ENCODE measurements at regions not wholly inside any gene's neighbourhood (a gene's known extent, or its start where the extent isn't known, plus 50 kb on each side); places are given as distances from the start of the nearest gene placed in this dataset.
A peak's percentile ranks its signal among the peaks of the same experiment; 100 is the strongest.

DNA sequence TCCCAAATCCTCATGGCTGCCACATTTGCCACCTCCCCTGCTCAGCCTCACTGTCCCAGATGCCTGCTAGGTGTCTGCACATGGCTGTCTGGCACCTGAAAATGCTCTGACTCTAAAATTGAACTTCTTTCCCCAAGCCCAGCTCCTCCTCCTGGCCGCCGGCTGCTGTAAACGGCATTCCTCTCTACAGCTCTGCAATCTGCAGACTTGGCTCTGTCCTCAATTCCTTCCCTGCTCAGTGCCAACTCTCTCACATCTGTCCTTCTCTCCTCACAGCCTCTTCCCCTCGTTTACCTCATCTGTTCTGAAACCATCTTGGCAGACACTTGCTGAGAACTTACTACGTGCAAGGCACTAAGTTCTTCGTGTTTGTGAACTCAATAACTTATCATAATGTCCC lies 169.4 kb upstream of the SYT13 start:
- Histone ChIP-seq H3K4me1 (ENCODE audit: control insufficient read depth, insufficient read depth, low read length) (peaks cover 7% of the 10 kb centered on the region), H3K4me3 (ENCODE audit: low read depth, low read length) (no peak overlapping the region), H3K36me3 (ENCODE audit: control insufficient read depth, insufficient read depth, low read length) (no peaks in the 10 kb centered on the region), H3K9me3 (ENCODE audit: control insufficient read depth, insufficient read depth, low read length) (no peaks in the 10 kb centered on the region), H3K27ac (ENCODE audit: low read depth, low read length) (no peak overlapping the region), H3K27me3 (ENCODE audit: control insufficient read depth, insufficient read depth, low read length) (no peaks in the 10 kb centered on the region)
- no peak for DNase-seq (ENCODE audit: low read depth in 4 of 6, low spot score in 6 of 6)
- WGBS (ENCODE audit: insufficient coverage) = 74% methylated on average over 4 of the region's 6 CpGs

DNA sequence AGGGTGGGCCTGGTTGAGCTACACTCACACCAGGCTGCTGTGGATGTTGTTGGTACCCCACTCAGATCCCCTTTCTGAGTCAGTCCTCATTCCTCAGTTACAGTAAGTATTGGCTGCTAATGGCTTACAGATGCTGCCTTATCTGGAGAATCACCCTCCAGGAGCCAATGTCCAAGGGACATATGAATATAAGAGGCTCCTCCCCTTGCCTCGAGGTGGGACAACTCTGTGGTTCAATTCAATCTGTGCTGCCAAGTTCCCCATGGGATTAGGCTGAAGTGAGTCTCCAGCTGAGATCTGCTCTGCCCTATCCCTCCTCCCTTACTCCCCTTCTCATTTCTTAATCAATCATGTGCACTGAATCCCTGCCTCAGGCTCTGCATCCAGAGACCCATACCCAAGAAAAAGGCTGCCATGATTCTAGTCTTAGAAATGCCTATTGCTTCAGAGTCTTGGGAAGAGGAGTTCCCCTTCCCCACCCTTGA lies 168.8 kb upstream of the SYT13 start:
- H3K27ac ChIP-seq (ENCODE audit: low read depth, low read length) = no peak overlapping the region
- WGBS (ENCODE audit: insufficient coverage) = no CpG with 5 or more reads among the region's 1 CpG
- no peaks in the 10 kb centered on the region for H3K27me3 ChIP-seq (ENCODE audit: control insufficient read depth, insufficient read depth, low read length)
- no peak for DNase-seq (ENCODE audit: low read depth in 4 of 6, low spot score in 6 of 6)
- no peaks in the 10 kb centered on the region for H3K9me3 ChIP-seq (ENCODE audit: control insufficient read depth, insufficient read depth, low read length)
- H3K4me1 ChIP-seq (ENCODE audit: control insufficient read depth, insufficient read depth, low read length) = peaks cover 7% of the 10 kb centered on the region
- H3K4me3 ChIP-seq (ENCODE audit: low read depth, low read length) = no peak overlapping the region
- no peaks in the 10 kb centered on the region for H3K36me3 ChIP-seq (ENCODE audit: control insufficient read depth, insufficient read depth, low read length)

DNA sequence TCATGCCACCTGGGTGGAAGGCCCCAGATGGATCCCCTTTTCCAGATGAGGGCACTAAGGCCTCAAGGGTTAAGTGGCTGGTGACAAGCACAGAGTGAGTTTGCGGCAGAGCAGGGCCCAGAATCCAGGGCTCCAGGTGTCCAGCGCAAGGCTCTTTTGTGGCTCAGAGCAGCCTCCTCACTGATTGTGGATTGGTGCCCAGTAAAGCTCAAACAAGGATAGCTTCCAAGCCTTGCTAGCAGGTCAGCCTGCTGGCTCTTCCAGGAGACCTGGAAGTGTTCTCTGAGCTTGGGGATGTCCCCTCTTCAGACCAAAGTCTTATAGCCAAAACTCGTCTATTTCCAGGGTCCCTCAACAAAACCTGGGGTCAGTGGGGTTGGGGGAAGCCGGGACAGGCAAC lies 167.6 kb upstream of the SYT13 start:
- no peak for DNase-seq (ENCODE audit: low read depth in 4 of 6, low spot score in 6 of 6)
- Histone ChIP-seq H3K4me3 (ENCODE audit: low read depth, low read length) (no peak overlapping the region), H3K27me3 (ENCODE audit: control insufficient read depth, insufficient read depth, low read length) (no peaks in the 10 kb centered on the region), H3K36me3 (ENCODE audit: control insufficient read depth, insufficient read depth, low read length) (no peaks in the 10 kb centered on the region), H3K4me1 (ENCODE audit: control insufficient read depth, insufficient read depth, low read length) (peaks cover under 1% of the 10 kb centered on the region), H3K27ac (ENCODE audit: low read depth, low read length) (no peak overlapping the region), H3K9me3 (ENCODE audit: control insufficient read depth, insufficient read depth, low read length) (no peaks in the 10 kb centered on the region)
- 57% methylated on average over 4 of the region's 4 CpGs for WGBS (ENCODE audit: insufficient coverage)

DNA sequence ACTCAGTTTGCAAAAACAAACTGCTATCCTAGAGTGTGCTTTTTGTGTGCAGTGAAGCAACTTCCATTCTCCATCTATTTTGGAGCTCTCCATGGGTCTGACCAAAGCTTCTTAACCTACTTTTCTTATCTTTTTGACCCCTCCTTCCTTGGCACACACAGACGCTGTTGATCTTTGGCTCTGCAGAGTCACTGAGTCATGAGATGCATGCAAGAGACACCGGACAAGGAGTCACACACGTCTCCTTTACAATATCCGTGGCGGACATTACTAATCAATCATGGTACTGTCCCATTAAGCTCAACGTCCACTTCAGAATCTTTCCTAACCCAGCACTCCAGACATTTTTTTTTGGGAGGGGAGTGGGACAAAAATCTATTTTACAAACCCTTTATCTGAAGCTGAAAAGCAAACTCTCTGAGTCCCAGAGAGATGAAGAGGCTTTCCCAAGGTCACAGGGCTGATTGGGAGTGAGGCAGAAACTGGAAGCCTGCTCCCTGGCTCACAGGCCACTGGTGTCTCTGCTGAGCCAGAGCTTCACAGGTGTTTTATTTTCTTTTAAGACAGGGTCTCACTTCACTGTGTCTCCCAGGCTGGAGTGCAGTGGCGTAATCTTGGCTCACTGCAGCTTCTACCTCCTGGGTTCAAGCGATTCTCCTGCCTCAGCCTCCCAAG lies 165.8 kb upstream of the SYT13 start:
- Histone ChIP-seq H3K27ac (ENCODE audit: low read depth, low read length) (no peak overlapping the region), H3K9me3 (ENCODE audit: control insufficient read depth, insufficient read depth, low read length) (no peaks in the 10 kb centered on the region), H3K27me3 (ENCODE audit: control insufficient read depth, insufficient read depth, low read length) (no peaks in the 10 kb centered on the region), H3K36me3 (ENCODE audit: control insufficient read depth, insufficient read depth, low read length) (no peaks in the 10 kb centered on the region), H3K4me1 (ENCODE audit: control insufficient read depth, insufficient read depth, low read length) (no peaks in the 10 kb centered on the region), H3K4me3 (ENCODE audit: low read depth, low read length) (no peak overlapping the region)
- DNase-seq (ENCODE audit: low read depth in 4 of 6, low spot score in 6 of 6) = no peak
- 61% methylated on average over 4 of the region's 8 CpGs for WGBS (ENCODE audit: insufficient coverage)

DNA sequence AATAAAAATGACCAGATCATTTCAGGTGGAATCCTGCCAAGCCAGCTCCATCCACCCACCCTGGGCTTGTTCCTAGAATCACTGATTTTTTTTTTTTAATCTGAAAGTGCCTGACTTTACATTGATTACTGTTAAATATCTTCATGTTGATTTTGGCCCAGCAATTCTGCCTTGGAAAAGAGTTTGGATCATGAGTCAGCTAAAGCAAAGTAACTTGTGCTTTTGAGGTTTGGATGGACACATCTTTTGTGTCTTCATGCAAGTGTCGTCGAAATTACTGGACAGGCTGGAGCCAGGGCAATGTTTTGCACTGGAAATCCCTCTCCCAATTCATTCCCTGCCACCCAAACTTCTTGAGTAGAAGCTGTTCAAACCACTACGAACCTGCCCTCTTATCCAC lies 164.0 kb upstream of the SYT13 start:
- H3K4me3 ChIP-seq (ENCODE audit: low read depth, low read length) = no peak overlapping the region
- no CpG with 5 or more reads among the region's 3 CpGs for WGBS (ENCODE audit: insufficient coverage)
- H3K4me1 ChIP-seq (ENCODE audit: control insufficient read depth, insufficient read depth, low read length) = no peaks in the 10 kb centered on the region
- H3K36me3 ChIP-seq (ENCODE audit: control insufficient read depth, insufficient read depth, low read length) = no peaks in the 10 kb centered on the region
- H3K9me3 ChIP-seq (ENCODE audit: control insufficient read depth, insufficient read depth, low read length) = no peaks in the 10 kb centered on the region
- DNase-seq (ENCODE audit: low read depth in 4 of 6, low spot score in 6 of 6) = no peak
- no peak overlapping the region for H3K27ac ChIP-seq (ENCODE audit: low read depth, low read length)
- H3K27me3 ChIP-seq (ENCODE audit: control insufficient read depth, insufficient read depth, low read length) = no peaks in the 10 kb centered on the region

DNA sequence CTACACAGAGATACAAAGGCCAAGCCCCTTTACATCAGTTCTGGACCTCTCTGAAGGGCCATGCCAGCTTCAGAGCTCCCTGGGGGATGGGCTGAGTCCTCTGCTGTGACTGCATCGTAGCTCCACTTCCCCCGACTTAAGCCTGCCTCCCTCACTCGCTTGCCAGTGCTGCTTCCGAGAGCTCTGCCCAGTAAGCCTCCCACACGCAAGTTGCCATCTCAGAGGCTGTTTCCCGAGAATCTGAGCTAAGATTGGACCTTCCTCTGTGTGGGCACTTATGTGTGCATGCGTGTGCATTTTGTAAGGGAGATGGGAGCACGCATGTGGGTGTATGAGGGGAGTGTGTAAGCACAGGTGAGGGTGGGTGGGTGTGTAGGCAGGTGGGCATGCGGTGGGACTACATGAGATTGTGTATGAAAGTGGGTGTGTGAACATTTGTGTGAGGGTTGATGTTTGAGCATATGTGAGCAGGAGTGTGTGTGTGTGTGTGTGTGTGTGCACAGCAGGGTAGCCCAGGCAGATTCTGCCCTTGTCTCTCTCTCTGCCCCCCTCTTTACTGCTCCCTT lies 163.0 kb upstream of the SYT13 start:
- H3K27me3 ChIP-seq (ENCODE audit: control insufficient read depth, insufficient read depth, low read length) = no peaks in the 10 kb centered on the region
- H3K4me3 ChIP-seq (ENCODE audit: low read depth, low read length) = no peak overlapping the region
- H3K9me3 ChIP-seq (ENCODE audit: control insufficient read depth, insufficient read depth, low read length) = no peaks in the 10 kb centered on the region
- WGBS (ENCODE audit: insufficient coverage) = 66% methylated on average over 8 of the region's 9 CpGs
- H3K27ac ChIP-seq (ENCODE audit: low read depth, low read length) = no peak overlapping the region
- DNase-seq (ENCODE audit: low read depth in 4 of 6, low spot score in 6 of 6) = no peak
- H3K36me3 ChIP-seq (ENCODE audit: control insufficient read depth, insufficient read depth, low read length) = no peaks in the 10 kb centered on the region
- H3K4me1 ChIP-seq (ENCODE audit: control insufficient read depth, insufficient read depth, low read length) = peaks cover 3% of the 10 kb centered on the region

DNA sequence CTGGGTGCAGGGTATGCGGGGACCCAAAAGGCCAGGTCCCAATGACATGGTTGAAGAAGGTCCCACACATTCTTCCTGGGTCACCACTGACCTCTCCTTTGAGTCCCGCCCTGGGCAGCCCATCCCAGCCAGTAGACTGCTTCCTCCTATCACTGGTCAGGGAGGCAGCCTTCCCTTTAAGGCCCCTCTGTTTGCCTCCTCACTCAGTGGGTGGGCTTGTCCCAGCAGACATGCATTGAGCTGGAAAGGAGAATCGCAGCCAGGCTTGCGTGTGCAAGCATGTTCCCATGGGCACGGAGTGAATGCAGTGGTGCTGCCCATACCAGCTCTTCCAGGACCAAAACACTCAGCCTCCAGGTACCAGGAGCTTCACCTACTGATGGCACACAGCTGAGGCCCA lies 162.4 kb upstream of the SYT13 start:
- no peak overlapping the region for H3K27ac ChIP-seq (ENCODE audit: low read depth, low read length)
- DNase-seq (ENCODE audit: low read depth in 4 of 6, low spot score in 6 of 6) = no peak
- no peak overlapping the region for H3K4me3 ChIP-seq (ENCODE audit: low read depth, low read length)
- no peaks in the 10 kb centered on the region for H3K36me3 ChIP-seq (ENCODE audit: control insufficient read depth, insufficient read depth, low read length)
- H3K27me3 ChIP-seq (ENCODE audit: control insufficient read depth, insufficient read depth, low read length) = no peaks in the 10 kb centered on the region
- H3K4me1 ChIP-seq (ENCODE audit: control insufficient read depth, insufficient read depth, low read length) = peaks cover 3% of the 10 kb centered on the region
- H3K9me3 ChIP-seq (ENCODE audit: control insufficient read depth, insufficient read depth, low read length) = no peaks in the 10 kb centered on the region
- 73% methylated on average over 5 of the region's 5 CpGs for WGBS (ENCODE audit: insufficient coverage)

DNA sequence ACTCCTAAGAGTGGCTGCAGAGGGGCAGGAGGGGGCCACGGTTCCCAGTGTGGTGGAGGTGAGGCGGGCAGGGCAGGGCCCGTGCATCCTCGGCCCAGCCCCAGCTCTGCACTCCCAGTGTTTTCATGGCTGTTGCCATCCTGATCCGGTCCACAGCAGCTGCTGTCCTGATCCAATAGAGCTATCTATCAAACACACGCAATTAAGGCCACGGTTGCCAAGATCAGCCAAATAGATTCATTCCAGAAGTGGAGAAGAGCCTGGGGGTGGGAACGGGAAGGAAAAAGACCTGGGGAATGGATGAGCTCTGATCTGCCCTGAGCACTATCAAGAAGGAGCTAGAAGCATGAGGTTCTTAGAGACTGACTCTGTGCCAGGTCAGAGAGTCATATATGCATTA lies 160.9 kb upstream of the SYT13 start:
- DNase-seq (ENCODE audit: low read depth in 4 of 6, low spot score in 6 of 6) = peak in 1 of 6 donors; percentile 31
- WGBS (ENCODE audit: insufficient coverage) = 78% methylated on average over 8 of the region's 8 CpGs
- no peak overlapping the region for H3K27ac ChIP-seq (ENCODE audit: low read depth, low read length)
- H3K36me3 ChIP-seq (ENCODE audit: control insufficient read depth, insufficient read depth, low read length) = no peaks in the 10 kb centered on the region
- H3K9me3 ChIP-seq (ENCODE audit: control insufficient read depth, insufficient read depth, low read length) = no peaks in the 10 kb centered on the region
- peaks cover 3% of the 10 kb centered on the region for H3K4me1 ChIP-seq (ENCODE audit: control insufficient read depth, insufficient read depth, low read length)
- H3K4me3 ChIP-seq (ENCODE audit: low read depth, low read length) = no peak overlapping the region
- H3K27me3 ChIP-seq (ENCODE audit: control insufficient read depth, insufficient read depth, low read length) = no peaks in the 10 kb centered on the region

DNA sequence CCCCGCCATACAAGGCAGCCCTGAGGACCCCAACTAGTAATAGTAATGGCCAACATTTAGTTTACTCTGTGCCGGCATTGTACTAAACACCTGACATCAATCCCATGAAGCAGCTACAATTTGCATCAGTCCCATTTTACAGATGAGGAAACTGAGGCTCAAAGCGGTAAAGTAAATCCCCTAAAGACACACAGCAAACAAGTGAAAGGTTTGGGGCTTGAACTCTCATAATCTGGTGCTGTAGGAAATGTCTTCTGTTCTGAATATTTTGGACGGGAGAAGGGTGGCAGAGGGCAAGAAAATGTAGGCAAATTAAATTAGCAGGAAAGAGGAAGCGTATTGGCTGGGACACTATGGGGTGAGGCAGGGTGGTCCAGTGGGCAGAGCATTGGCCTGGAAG lies 160.3 kb upstream of the SYT13 start:
- Histone ChIP-seq H3K27me3 (ENCODE audit: control insufficient read depth, insufficient read depth, low read length) (no peaks in the 10 kb centered on the region), H3K27ac (ENCODE audit: low read depth, low read length) (no peak overlapping the region), H3K4me1 (ENCODE audit: control insufficient read depth, insufficient read depth, low read length) (peaks cover 3% of the 10 kb centered on the region), H3K36me3 (ENCODE audit: control insufficient read depth, insufficient read depth, low read length) (no peaks in the 10 kb centered on the region), H3K4me3 (ENCODE audit: low read depth, low read length) (no peak overlapping the region), H3K9me3 (ENCODE audit: control insufficient read depth, insufficient read depth, low read length) (no peaks in the 10 kb centered on the region)
- DNase-seq (ENCODE audit: low read depth in 4 of 6, low spot score in 6 of 6) = no peak
- WGBS (ENCODE audit: insufficient coverage) = 88% methylated on average over 3 of the region's 5 CpGs

DNA sequence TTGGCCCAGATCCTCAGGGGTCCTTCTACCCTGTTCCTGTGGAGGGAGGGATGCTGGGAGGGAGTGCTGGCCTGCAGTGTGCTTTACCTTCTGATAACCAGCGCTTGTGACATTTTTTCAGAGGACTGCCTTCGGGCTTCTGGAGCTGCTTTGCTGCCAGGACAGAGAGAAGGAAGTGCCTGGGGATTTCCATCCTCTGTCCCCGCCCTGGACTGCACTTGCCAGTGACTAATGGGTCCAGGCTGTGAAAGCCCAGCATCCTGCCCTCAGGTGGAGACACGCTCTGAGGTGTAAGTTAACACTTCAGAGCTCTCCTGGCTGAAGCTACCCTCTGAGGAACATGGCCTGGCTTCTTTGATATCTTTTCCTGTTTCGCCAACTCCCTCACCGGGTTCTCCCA lies 158.7 kb upstream of the SYT13 start:
- Histone ChIP-seq H3K9me3 (ENCODE audit: control insufficient read depth, insufficient read depth, low read length) (no peaks in the 10 kb centered on the region), H3K27me3 (ENCODE audit: control insufficient read depth, insufficient read depth, low read length) (no peaks in the 10 kb centered on the region), H3K36me3 (ENCODE audit: control insufficient read depth, insufficient read depth, low read length) (no peaks in the 10 kb centered on the region), H3K27ac (ENCODE audit: low read depth, low read length) (no peak overlapping the region), H3K4me3 (ENCODE audit: low read depth, low read length) (no peak overlapping the region), H3K4me1 (ENCODE audit: control insufficient read depth, insufficient read depth, low read length) (peaks cover 3% of the 10 kb centered on the region)
- WGBS (ENCODE audit: insufficient coverage) = 69% methylated on average over 6 of the region's 6 CpGs
- no peak for DNase-seq (ENCODE audit: low read depth in 4 of 6, low spot score in 6 of 6)

Data from spinal cord (tissue), 9 donors.